SK-N-MC (cell line): ENCODE measurements at regions not wholly inside any gene's neighbourhood (a gene's known extent, or its start where the extent isn't known, plus 50 kb on each side); places are given as distances from the start of the nearest gene placed in this dataset.

Experiments used
- EZH2 ChIP-seq: fragments of 200-600 bp; sonication (generic); IDR thresholded peaks from one replicate; pipeline ENCODE4 v1.6.1; 2017; ENCODE audit warnings: antibody characterized with exemption
- POLR2AphosphoS5 ChIP-seq: IDR thresholded peaks from 2 replicates; pipeline ENCODE4 v1.6.1; 2012; ENCODE audit warnings: mild to moderate bottlenecking, low read depth, low read length, borderline replicate concordance

GRCh38 chr15:46552316-46552715, 917.5 kb downstream of the SQOR start:
- TF ChIP-seq POLR2AphosphoS5, result no peak
- no peak for TF ChIP-seq EZH2
